HG03354 (cell line): ENCODE measurements at regions not wholly inside any gene's neighbourhood (a gene's known extent, or its start where the extent isn't known, plus 50 kb on each side); places are given as distances from the start of the nearest gene placed in this dataset.
"Not testable (repeated sequence)": the region's sequence is repeated elsewhere in the genome, so short reads cannot be mapped to it uniquely, and the experiment has no call there.

ENCODE experiments used
- ATAC-seq: cut with Tn5 transposase; IDR thresholded peaks from one replicate; pipeline ENCODE4 v1.9.1; 2021; ENCODE audit warnings: mild to moderate bottlenecking; ENCODE audit not compliant: unreplicated experiment, poor library complexity, severe bottlenecking

DNA sequence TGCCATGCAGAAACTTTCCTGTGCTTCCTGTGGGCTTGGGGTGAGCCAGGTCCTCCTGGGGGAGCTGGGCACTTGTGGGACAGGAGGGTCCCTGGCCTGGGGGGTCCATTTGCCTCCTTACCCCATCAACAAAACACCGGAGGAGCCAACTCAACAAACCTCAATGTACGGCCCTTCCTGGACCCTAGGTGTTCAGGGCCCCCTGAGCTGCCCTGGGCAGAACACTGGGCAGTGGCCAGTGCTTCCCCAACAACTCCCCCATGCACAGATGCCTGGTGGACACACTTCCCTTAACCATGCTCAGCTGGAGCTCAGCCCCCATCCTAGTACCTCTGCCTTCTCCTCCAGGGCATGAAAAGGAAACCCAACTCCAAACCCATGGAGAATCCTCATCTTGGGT, 1504.2 kb upstream of the TPTE start:
- not testable (repeated sequence) for ATAC-seq

DNA sequence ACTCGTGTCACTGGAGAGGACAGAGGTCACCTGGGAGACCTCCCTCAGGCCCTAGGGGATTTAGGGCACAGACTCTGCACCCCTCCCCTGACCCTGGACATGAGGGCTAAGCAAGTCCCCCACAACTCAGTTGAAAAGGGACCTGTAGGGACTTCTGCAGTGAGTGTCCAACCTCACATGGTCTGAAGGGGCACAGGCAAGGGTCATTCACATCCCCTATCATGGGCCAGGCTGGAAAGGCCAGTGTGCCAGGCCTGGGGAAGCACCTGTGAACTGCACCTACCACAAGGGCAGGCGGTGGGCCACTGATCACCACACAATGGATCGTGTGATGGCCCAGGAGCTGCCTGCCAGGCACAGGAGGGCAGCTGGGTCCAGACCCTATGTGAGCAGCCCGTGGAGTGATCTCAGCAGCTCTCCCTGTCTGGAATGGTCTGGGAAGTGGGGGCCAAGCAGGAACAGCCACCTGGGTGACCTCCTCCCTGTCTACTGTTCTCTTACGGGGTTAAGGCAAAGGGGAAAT, 1502.6 kb upstream of the TPTE start:
- not testable (repeated sequence) for ATAC-seq

DNA sequence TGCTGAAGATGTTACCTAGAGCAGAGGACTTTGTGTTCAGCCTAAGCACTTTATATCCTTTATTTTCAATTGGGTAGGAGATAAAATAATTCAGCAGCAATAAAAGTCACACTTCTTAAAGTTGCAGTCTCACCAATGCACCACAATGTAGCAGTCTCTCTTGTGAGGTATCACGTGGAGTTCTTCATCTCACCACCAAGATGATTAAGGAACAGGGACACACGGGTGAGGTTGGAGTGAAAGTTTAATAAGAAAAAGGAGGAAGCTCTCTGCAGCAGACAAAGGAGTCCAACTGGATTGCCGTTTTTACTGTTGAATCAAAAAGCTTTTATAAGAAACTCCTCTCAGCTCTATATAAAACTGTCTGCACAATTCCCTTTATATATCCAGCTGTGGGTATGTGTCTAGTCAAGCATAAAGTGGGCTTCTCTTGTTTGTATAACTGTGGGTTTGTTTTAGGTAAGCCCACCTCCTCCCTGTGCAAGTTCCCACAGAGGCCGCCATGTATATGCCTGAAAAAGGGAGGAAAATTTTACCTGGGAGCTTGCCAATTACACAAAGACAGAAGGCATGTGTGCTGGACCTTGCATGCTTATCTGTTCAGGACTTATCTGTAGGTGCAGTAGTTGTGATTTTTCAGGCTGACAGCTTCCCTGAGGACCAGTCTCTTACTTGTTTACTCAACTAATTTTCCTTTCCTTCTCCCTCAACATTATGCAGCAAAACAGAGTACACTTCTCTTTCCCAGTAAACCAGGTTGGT, 1497.2 kb upstream of the TPTE start:
- not testable (repeated sequence) for ATAC-seq

DNA sequence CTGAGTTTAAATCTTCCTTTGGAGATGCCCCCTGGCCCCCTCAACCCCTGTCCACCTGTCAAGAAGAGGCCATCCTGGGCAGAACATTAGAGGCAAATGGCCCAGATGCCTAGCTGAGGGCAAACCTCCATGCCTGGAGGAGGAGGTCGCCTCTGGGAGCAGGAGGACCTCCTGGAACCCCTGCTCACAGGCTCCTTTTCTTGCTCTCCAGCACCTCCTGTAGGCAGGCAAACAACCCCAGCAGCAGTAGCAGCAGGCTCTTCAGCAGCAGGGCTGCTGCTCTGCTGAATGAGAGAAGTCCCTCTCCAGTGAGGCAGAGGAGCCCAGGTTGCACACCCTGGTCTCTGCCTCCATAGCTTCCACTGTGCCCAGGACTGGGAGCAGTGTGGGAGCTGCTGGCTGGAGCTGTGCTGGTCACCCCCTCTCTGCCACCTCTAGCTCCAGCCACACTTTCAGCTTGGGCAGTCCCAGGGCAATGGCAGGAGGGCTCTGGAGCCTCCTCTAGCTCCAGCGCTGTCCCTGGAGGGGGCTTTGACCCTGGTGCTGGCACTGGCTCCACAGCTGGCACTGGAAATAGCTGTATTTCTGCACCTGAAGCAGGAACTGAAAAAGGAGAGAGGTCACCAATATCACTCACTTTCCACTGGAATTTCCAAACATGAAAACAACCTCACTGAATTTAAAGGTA, 1494.5 kb upstream of the TPTE start:
- not testable (repeated sequence) for ATAC-seq

DNA sequence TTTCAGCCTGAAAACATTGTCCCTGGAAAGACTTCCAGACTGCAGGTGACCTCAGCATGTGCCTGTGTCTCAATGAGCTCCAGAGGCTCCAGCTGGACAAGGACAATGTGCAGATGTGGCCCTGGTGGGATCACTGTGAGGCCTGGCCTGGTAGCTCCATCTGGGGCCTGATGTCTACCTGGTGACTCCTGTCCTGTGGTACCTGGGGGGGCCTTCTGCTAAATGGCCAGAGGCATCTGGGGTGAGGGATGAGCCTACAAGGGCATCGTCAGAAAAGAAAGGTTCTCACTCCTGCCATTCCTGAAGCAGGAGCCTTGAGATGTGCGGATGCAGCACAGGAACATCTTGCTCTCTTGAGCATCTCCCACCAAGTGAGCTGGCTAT, 1494.0 kb upstream of the TPTE start:
- not testable (repeated sequence) for ATAC-seq

DNA sequence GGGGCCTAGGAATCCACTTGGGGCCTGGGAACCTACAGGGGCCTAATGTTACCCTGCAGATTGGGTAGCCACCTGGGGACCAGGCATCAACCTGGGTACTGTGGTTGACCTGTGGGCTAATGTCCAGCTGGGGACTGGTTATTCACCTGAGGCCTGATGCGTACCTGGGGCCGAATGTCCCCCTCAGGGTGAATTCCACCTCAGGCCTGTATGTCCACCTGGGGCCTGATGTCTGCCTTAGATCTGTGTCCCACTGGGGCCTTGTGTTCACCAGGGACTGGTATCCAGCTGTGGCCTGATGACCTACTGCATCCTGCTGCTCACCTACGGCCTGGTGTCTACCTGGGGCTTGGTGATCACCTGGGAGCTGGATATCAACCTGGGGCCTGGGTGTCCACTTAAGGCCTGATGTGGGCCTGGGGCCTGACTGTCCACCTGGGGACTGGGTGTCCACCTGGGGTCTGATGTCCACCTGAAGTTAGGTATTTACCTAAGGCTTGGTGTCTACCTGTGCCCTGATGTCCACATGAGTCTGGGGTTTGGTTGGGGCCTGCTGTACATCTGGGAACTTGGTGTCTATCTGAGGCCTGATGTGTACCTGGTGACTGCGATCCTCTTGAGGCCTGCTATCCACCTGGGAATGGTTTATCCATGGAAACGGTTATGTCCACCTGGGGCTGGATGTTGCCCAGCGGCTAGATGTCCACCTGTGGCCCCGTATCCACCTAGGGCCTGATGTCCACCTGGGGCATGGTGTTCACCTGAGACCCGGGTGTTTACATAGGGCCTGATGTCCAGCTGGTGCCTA, 1492.6 kb upstream of the TPTE start:
- ATAC-seq: not testable (repeated sequence)

DNA sequence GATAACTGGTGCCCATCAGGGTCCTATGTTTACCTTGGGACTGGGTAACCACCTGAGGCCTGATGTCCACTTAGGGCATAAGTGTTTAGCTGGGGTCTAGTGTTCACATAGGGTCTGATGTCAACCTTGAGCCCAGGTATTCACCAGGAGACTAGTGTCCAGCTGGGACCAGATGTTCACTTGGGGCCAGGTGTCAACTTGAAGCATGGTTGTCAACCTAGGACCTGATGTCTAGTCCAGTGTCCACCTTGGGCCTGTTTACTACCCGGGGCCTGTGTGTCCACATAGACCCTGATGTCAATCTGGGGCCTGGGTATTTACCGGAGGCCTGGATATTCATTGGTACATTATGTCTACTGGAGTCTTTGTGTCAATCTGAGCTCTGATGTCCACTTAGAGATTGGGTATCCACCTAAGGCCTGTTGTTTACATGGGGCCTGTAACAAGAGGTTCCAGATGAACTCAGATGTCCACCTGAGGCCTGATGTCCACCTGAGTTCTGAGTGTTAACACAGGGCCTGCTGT, 1491.2 kb upstream of the TPTE start:
- ATAC-seq: not testable (repeated sequence)

DNA sequence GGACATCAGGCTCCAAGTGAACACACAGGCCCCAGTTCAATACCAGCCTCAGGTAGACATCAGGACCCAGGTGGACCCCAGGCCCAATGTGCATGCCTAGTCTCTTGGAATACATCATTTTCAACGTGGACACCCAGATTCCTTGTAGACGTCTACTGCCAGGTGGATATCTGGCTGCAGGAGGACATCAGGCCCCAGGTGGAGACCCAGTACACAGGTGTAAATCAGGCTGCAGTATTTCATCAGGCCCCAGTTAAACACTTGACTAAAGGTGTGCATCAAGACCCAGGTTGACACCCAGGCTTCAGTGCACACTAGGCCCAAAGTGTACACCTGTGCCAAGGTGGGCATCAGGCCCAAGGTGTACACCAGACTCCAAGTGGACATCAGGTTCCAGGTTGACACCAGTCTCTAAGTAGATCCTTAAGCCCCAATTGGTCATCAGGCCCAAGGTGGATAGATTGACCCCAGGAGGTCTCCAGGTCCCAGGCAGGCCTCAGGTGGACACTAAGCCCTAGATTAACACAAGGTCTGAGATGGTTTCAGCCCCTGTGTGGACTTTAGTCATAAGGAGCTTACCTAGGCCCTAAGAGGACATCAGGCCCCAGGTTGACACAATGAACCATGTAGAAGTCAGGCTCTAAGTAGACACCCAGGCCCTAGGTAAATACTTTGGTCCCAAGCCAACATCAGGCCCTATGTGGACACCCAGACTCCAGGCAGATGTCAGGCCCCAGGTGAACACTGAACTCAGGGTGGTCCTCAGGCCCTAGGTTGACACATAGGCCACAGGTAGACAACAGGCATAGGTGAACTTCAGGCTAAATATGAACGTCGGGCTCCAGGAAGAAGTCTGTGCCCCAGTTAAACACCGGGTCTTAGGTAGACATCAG, 1489.7 kb upstream of the TPTE start:
- ATAC-seq: not testable (repeated sequence)

DNA sequence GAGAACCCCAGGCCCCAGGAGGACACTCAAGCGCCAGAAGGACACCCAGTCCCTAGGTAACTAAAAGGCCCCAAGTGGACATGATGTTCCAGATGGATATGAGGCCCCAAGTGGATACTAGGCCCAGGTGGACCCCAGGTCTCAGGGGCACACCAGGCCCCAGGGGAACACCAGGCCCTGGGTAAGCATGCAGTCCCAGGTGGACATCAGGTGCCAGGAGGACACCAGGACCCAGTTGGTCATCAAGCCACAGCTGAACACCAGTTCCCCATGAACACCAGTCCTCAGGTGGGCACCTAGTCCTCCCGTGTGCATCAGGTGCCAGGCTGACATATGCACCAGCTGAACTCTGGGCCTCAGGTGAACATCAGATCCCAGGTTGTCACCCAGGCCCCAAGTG, 1488.8 kb upstream of the TPTE start:
- not testable (repeated sequence) for ATAC-seq

DNA sequence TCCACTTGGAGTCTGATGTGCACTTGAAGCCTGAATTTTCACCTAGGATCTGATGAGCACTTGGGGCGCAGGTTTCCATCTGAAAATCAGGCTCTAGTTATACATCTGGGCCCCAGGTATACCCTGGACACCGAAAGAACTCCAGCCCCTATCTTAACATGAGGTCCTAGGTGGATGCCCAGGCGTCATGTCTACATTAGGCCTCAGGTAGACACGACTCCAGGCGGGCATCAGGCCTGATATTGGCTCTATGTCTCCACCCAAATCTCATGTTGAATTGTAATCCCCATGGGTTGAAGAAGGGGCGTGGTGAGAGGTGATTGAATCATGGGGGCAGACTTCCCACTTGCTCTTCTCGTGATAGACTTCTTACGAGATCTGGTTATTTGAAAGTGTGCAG, 1488.1 kb upstream of the TPTE start:
- ATAC-seq: not testable (repeated sequence)

DNA sequence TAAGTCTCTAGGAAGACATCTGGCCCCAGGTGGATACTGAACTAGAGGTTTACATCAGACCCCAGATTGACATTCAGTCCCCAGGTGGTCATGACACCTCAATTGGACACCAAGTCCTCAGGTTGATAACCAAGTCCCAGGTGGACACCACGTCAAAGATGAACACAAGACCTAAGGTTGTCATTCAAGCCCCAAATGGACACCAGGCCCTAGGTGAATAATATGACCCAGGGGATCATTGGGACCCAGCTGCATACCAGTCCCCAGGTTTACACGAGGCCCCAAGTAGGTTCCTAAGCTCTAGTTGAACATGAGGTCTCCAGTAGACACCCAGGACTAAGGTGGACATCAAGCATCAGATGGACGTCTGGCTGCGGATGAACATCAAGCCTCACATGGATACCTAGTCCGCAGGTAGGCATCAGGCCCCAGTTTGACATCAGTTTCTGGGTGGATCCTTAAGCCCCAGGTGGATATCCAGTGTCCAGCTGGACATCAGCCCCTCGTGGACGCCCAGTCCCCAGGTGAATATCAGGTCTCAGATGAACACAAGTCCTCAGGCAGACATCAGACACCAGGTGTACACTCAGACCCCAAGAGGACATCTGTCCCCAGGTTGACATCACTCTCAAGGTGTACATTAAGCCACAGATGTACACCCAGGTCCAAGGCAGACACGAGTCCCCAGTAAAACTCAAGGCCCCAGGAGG, 1486.7 kb upstream of the TPTE start:
- ATAC-seq: not testable (repeated sequence)

DNA sequence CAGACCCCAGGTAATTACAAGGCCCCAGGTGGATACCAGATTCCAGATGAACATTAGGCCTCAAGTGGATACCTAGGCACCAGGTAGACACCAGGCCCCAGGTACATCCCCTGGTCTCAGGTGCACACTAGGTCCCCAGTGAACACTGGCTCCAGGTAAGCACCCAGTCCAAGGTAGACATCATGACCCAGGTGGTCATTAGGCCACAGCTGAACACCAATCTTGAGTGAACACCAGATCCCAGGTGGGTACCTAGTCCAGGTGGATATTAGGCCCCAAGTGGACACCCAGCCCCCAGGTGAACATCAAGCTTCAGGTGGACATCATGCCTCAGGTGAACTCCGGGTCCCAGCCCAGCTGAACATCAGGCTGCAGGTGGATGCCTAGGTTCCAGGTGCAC, 1486.2 kb upstream of the TPTE start:
- not testable (repeated sequence) for ATAC-seq

DNA sequence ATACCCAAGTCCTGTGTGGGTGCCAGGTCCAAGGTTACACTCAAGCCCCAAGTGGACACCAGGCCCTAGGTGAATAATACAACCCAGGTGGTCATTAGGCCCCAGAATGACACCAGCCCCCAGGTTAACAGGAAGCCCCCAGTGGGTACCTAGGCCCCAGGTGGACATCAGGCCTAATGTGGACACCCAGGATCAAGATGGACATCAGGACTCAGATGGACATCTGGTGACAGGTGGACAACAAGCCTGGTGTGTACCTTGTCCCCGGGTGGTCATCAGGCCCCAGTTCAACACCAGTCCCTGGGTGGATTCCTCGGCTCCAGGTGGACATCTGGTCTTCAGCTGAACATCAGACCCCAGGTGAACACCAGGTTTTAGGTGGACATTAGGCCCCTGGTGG, 1485.4 kb upstream of the TPTE start:
- ATAC-seq: not testable (repeated sequence)

DNA sequence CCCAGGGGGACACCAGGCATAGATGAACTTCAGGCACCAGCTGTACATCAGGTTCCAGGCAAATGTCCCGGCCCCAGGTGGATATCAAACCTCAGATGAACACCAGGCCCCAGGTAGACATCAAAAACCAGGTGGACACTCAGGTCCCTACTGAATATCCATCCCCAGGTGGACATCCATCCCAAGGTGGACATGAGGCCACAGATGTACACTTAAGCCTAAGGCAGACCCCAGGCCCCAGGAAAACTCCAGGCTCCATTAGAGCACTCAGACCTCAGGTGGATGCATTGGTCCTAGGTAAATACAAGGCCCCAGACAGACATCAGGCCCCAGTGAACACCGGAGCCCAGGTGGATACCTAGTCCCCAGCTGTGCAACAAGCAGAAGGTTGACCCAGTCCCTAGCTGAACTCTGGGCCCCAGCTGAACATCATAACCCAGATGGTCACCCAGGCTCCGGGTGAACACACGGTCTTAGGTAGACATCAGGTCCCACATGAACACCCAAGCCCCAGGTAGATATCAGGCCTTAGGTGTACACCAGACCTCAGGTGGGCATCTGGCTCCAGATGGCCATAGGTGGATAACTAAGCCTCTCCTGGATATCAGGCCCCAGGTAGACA, 1484.3 kb upstream of the TPTE start:
- ATAC-seq: not testable (repeated sequence)

DNA sequence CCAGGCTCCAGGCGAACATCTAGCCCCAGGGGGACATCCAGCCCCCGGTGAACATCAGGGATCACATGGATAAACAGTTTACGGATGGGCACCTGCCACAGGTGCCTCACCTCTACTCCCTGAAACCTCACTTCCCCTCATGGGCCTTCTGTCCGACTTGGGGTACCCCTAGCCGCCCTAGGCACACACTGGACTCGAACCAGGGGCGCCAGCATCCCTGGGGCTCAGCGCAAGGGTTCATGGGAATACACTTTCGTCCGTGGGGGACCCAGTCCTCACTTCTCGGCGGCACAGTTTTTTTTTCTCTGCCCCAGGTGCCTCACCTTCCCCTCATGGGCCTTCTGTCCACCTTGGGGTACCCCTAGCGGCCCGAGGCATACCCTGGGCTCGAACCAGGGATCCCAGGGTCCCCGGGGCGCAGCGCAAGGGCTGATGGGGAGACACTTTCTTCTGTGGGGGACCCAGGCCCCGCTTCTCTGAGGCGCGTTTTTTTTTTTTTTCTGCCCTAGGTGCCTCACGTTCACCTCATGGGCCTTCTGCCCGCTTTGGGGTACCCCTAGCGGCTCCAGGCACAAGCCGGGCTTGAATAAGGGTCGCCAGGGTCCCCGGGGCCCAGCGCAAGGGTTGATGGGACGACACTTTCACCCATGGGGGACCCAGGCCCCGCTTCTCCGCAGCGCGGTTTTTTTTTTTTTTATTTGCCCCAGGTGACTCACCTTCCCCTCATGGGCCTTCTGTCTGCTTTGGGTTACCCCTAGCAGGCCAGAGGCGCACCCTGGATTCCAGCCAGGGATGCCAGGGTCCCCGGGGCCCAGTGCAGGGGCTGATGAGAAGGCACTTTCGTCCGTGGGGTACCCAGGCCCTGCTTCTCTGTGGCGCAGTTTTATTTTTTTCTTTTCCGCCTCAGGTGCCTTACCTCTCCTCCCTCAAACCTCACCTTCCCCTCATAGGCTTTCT, 1483.5 kb upstream of the TPTE start:
- not testable (repeated sequence) for ATAC-seq

DNA sequence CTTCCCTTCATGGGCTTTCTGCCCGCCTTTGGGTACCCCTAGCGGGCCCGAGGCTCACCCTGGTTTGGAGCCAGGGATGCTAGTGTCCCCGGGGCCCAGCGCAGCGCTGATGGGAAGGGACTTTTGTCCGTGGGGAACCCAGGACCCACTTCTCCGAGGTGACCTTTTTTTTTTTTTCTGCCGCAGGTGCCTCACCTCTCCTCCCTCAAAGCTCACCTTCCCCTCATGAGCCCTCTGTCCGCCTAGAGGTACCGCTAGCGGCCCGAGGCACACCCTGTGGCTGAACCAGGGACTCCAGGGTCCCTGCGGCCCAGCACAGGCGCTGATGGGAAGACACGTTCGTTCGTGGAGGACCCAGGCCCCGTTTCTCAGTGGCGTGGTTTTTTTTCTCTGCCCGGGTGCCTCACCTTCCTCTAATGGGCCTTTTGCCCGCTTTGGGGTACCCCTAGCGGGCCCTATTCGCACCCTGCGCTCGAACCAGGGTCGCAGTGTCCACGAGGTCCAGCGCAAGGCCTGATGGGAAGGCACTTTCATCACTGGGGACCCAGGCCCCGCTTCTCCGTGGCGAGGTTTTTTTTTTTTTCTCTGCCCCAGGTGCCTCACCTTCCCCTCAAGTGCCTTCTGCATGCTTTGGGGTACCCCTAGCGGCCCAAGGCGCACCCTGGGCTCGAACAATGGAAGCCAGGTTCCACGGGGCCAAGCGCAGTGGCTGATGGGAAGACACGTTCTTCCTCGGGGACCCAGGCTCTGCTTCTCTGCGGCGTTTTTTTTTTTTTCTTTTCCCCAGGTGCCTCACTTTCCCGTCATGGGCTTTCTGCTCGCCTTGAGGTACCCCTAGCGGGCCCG, 1481.6 kb upstream of the TPTE start:
- ATAC-seq: not testable (repeated sequence)
